Fibroblast of pulmonary artery (primary cell): ENCODE measurements at regions not wholly inside any gene's neighbourhood (a gene's known extent, or its start where the extent isn't known, plus 50 kb on each side); places are given as distances from the start of the nearest gene placed in this dataset.

ENCODE experiments used
- DNase-seq: peaks from one replicate; pipeline ENCODE4 v3.0.0-alpha.2; 2010; ENCODE audit warnings: low read depth
- H3K4me3 ChIP-seq: replicated peaks from 2 replicates; pipeline ENCODE4 v1.5.1; 2011; ENCODE audit warnings: low read depth, mild to moderate bottlenecking, control low read depth, low read length, moderate library complexity
- TF ChIP-seq, protein P1 (sequence below): IDR thresholded peaks from 2 replicates; pipeline ENCODE4 v1.5.1; 2011; ENCODE audit warnings: mild to moderate bottlenecking, control low read depth, low read length, inconsistent platforms; ENCODE audit errors: missing control alignments

DNA sequence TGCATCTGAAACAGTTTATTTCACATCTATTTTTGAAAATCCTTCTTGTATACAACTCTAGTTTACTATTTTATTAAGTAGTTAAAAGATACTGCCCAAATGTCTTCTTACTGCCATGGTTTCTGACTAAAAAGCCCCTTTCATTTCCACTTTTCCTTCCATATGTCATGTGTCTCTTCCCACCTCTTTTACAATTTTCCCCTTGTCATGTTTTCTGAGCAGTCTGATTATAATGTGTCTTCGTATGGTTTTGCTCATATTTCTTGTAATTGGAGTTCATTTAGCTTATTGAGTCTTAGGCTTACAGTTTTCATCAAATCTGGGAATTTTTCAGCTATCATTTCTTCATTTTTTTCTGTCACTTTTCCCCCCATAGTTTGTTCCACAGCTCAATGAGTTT lies 813.9 kb upstream of the GYPC start:
- TF ChIP-seq, protein P1, sequence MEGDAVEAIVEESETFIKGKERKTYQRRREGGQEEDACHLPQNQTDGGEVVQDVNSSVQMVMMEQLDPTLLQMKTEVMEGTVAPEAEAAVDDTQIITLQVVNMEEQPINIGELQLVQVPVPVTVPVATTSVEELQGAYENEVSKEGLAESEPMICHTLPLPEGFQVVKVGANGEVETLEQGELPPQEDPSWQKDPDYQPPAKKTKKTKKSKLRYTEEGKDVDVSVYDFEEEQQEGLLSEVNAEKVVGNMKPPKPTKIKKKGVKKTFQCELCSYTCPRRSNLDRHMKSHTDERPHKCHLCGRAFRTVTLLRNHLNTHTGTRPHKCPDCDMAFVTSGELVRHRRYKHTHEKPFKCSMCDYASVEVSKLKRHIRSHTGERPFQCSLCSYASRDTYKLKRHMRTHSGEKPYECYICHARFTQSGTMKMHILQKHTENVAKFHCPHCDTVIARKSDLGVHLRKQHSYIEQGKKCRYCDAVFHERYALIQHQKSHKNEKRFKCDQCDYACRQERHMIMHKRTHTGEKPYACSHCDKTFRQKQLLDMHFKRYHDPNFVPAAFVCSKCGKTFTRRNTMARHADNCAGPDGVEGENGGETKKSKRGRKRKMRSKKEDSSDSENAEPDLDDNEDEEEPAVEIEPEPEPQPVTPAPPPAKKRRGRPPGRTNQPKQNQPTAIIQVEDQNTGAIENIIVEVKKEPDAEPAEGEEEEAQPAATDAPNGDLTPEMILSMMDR, result no peak
- H3K4me3 ChIP-seq, result no peak overlapping the region
- no peak for DNase-seq

DNA sequence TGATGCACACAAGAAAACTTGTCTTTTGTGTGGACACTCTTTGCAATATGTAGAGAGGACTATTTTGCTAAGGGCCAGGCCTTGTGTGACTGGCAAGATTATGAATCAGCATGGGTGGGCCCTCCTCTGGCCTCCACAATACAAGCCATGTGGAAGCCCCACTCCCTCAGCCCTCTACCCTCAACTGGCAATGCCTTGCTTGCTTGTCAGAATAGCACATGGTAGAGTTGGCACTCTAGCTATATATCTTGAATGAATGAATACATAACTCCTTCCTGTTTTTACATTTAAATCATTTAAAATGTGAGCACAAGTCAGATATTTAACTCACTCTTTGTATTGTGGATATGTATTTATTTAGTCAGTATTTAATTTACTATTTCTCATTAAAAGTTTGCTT lies 805.4 kb upstream of the GYPC start:
- DNase-seq, result no peak
- H3K4me3 ChIP-seq, result no peak overlapping the region
- TF ChIP-seq, protein P1, result no peak

DNA sequence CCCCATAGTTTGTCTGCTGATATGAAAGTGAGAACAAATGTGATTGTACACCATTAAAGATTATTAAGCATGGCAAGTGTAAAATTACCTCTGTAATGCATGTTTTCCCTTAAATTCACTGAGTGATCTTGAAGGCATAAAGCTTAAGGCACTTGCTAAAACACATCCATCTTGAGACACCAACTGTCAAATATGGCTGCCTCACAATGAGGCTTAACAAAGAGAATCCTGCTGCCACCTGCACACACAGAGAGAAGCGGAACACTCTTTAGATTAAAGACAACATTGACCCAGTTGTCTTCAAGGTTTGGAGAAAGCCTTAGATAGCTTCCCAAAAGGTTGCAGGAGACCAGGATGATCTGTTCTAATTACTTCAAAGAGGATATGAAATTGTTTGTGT lies 803.6 kb upstream of the GYPC start:
- no peak overlapping the region for H3K4me3 ChIP-seq
- DNase-seq, result no peak
- TF ChIP-seq, protein P1, result no peak

DNA sequence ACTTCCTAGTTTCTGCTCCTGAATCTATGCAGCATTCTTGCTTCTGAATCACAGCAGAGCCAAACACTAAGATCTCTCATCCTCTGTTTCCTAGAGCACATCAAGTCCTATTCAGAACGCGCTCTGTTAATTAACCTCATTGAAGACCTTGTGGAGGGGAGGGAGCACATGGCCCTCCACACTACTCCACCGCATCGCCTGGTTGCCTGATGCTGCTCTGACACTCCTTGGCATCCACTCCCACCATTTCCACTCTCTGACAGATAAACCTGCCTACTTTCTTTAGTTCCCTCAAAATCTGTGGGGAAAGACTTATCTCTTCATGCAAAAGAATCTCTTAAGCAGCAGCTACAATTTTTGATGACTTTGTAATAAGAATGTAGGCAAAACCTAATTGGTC lies 802.3 kb upstream of the GYPC start:
- no peak for DNase-seq
- no peak overlapping the region for H3K4me3 ChIP-seq
- TF ChIP-seq, protein P1, result no peak

DNA sequence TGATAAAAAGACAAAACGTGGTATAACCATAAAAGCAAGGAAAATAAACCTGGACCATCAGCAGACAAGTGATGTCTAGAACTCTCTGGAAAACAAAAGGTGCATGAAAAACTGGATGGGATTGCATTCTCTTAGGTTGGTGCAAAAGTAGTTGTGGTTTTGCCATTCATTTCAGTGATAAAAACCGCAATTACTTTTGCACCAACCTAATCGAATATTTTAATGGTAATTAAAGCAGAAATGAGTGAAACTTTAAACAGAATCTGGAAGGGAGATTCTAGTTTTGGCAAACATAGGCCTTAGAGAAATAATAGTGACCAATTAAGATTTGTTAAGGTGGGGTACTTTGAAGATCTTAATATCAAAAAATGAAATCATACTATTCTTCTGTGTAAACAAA lies 800.8 kb upstream of the GYPC start:
- DNase-seq, result no peak
- TF ChIP-seq, protein P1, result no peak
- H3K4me3 ChIP-seq, result no peak overlapping the region

DNA sequence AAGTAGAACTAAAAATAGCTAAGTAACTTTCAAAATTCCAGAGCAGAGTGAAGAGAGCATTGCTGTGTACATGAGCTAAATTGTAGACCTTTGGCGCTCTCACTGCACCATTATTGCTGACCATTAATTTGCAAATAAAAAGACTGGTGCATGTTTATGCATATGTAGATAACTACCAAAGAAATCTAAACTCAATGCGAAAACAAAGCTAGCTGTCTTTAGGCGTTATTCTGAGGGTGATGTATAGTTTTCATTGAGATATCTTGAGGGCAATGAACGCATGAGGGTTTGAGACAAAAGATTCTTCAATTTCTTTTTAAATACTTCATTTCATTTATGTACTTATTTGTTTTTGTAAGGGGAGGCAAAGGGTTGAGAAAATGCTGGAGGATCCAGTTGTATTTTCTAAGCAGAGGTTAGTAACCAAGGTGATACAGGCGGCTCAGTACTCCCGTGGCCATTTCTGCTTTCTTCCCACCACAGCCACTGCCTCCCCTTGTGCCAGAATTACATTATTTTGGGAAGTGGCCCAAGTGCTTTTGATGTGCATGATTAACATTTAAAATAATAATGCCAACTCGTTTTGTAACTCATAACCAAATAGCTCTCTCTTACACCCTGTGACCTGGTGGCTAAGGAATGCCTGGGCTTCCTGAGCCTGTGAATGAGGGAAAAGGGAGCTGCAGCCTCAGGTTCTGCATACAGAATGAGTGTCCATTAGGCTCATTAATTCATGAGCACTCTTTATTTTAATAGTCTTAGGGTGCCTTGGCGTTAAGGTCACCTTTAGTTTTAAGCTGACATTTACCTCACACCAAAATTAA lies 797.8 kb upstream of the GYPC start:
- no peak overlapping the region for H3K4me3 ChIP-seq
- TF ChIP-seq, protein P1, result no peak
- no peak for DNase-seq

DNA sequence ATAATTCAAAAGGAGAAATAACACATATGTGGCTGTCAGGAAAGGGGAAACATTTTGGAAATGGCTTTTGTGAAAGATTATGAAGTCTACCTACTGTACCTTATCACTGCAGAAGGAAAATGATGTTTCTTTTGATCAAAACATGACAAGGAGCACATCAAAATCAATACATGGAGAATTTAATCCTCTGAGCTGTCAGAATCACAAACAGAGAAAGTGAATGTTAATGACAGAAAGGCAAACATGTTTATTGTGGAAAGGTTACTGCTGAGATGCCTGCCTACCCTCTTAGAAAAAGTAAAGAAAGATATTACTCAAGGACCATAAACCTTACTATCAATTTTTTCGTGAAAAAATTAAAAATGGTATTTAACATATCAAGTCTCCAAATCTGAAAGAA lies 794.5 kb upstream of the GYPC start:
- H3K4me3 ChIP-seq, result no peak overlapping the region
- TF ChIP-seq, protein P1, result no peak
- no peak for DNase-seq
